Type B pancreatic cell (in vitro differentiated cells): ENCODE measurements at regions not wholly inside any gene's neighbourhood (a gene's known extent, or its start where the extent isn't known, plus 50 kb on each side); places are given as distances from the start of the nearest gene placed in this dataset.

Source experiments
- DNase-seq: peaks from one replicate; pipeline ENCODE4 v3.0.0; 2021; ENCODE audit warnings: mixed read lengths; ENCODE audit not compliant: unreplicated experiment; ENCODE audit errors: extremely low spot score
- H3K27ac Mint-ChIP-seq: 2 replicates; pipeline ENCODE4 v1.8.0; 2021; ENCODE audit warnings: mild to moderate bottlenecking, mixed read lengths
- H3K27me3 Mint-ChIP-seq: 2 replicates; pipeline ENCODE4 v1.8.0; 2021; ENCODE audit warnings: mixed read lengths
- H3K36me3 Mint-ChIP-seq: 2 replicates; pipeline ENCODE4 v1.8.0; 2021; ENCODE audit warnings: mixed read lengths
- H3K4me1 Mint-ChIP-seq: one replicate; pipeline ENCODE4 v1.8.0; 2021; ENCODE audit warnings: mixed read lengths; ENCODE audit not compliant: unreplicated experiment
- H3K4me3 Mint-ChIP-seq: 2 replicates; pipeline ENCODE4 v1.8.0; 2021; ENCODE audit warnings: mild to moderate bottlenecking, mixed read lengths
- H3K9me3 Mint-ChIP-seq: 2 replicates; pipeline ENCODE4 v1.8.0; 2021; ENCODE audit warnings: mixed read lengths
- TF ChIP-seq, protein P1 (sequence below): fragments of 200-600 bp; sonication (generic); conservative IDR thresholded peaks from 2 replicates; pipeline ENCODE4 v1.5.0; 2021; ENCODE audit warnings: antibody characterized with exemption, mild to moderate bottlenecking

DNA sequence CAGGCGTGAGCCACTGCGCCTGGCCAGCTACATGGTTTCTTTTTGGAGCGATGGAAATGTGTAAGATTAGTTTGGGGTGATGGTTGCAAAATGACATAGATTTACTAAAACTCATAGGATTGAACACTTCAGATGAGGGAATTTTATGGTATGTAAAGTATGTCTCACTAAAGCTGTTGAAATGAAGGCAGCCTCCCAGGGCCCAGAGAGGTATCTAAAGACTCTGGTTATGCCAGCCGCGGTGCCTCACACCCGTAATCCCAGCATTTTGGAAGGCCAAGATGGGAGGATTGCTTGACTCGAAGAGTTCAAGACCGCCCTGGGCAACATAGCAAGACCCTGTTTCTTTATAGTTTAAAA, 254.9 kb downstream of the PARN start:
- TF ChIP-seq, protein P1, sequence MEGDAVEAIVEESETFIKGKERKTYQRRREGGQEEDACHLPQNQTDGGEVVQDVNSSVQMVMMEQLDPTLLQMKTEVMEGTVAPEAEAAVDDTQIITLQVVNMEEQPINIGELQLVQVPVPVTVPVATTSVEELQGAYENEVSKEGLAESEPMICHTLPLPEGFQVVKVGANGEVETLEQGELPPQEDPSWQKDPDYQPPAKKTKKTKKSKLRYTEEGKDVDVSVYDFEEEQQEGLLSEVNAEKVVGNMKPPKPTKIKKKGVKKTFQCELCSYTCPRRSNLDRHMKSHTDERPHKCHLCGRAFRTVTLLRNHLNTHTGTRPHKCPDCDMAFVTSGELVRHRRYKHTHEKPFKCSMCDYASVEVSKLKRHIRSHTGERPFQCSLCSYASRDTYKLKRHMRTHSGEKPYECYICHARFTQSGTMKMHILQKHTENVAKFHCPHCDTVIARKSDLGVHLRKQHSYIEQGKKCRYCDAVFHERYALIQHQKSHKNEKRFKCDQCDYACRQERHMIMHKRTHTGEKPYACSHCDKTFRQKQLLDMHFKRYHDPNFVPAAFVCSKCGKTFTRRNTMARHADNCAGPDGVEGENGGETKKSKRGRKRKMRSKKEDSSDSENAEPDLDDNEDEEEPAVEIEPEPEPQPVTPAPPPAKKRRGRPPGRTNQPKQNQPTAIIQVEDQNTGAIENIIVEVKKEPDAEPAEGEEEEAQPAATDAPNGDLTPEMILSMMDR: no peak
- H3K27me3 Mint-ChIP-seq: no peaks in the 10 kb centered on the region
- H3K4me3 Mint-ChIP-seq: no peak overlapping the region
- H3K36me3 Mint-ChIP-seq: no peaks in the 10 kb centered on the region
- DNase-seq: no peak
- peaks cover 12% of the 10 kb centered on the region for H3K4me1 Mint-ChIP-seq
- no peak overlapping the region for H3K27ac Mint-ChIP-seq
- no peaks in the 10 kb centered on the region for H3K9me3 Mint-ChIP-seq

DNA sequence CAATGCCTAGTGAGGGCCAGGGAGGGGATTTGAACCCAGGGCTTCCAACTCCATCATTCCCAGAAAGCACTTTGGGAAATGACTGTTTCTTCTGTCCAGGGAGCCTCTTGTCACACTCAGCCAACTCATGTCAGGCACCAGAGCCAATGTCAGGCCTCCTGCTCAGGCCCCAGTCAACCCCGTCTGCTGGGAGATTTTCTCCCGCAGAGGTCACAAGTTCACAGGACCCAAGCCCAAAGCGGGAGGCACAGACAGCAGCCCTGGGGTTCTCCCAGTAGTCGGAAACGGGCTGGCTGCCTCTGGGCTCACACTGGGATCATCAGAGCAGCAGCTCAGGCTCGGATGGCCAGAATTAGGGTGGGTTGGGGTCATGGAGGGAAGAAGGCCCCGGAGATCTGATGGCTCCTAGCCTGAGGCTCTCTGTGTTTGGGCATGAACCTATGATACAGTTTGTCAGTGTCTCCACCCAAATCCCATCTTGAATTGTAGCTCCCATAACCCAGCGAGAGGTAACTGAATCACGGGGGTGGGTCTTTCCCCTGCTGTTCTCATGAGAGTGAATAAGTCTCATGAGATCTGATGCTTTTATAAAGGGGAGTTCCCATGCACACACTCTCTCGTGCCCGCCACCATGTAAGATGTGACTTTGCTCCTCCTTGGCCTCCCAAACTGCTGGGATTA, 255.5 kb downstream of the PARN start:
- Mint-ChIP-seq H3K4me1 (peaks cover 12% of the 10 kb centered on the region), H3K27me3 (no peaks in the 10 kb centered on the region), H3K27ac (no peak overlapping the region), H3K36me3 (no peaks in the 10 kb centered on the region), H3K4me3 (no peak overlapping the region), H3K9me3 (no peaks in the 10 kb centered on the region)
- TF ChIP-seq, protein P1: no peak
- DNase-seq: no peak

DNA sequence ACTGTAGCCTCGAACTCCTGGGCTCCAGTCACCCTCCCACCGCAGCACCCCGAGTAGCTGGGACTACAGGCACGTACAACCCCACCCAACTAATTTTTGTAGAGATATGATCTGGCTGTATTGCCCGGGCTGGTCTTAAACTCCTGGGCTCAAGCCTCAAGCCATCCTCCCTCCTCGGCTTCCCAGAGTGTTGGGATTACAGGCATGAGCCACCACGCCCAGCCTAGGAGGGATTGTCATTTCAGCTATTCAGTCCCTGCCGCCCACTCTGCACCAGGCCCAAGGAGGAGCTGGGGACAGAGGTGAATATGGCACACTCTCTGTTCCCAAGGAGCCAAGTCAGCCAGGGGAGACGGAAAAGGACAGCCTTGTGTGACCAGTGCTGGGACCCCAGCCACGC, 256.2 kb downstream of the PARN start:
- Mint-ChIP-seq H3K36me3 (no peaks in the 10 kb centered on the region), H3K4me3 (no peak overlapping the region), H3K27ac (no peak overlapping the region), H3K27me3 (no peaks in the 10 kb centered on the region), H3K4me1 (peaks cover 12% of the 10 kb centered on the region), H3K9me3 (no peaks in the 10 kb centered on the region)
- TF ChIP-seq, protein P1: no peak
- no peak for DNase-seq

GRCh38 chr16:14373406-14373805, 256.7 kb downstream of the PARN start:
- Mint-ChIP-seq H3K4me1 (peaks cover 11% of the 10 kb centered on the region), H3K4me3 (no peak overlapping the region), H3K27ac (no peak overlapping the region)

DNA sequence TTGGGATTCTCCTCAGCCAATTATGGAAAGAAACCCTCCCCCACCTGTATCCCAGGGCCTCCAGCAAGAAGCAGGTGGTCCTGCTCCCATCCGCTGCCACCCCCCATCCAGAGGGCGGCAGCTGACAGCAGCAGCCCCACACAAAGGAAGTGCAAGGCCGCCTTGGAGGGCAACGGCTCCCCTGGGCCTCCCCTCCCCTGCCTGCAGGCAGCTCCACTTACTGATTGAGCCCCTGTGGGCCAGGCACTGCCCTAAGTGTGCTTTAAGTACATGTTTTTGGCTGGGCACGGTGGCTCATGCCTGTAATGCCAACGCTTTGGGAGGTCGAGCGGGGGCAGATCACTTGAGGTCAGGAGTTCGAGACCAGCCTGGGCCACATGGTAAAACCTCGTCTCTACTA, 257.6 kb downstream of the PARN start:
- Mint-ChIP-seq H3K36me3 (no peaks in the 10 kb centered on the region), H3K4me3 (no peak overlapping the region), H3K9me3 (no peaks in the 10 kb centered on the region), H3K27me3 (no peaks in the 10 kb centered on the region), H3K4me1 (peaks cover 5% of the 10 kb centered on the region), H3K27ac (no peak overlapping the region)
- DNase-seq: no peak
- TF ChIP-seq, protein P1: no peak

More at GRCh38 chr16:14373406-14373805, 256.7 kb downstream of the PARN start:
- no peak for DNase-seq
- no peaks in the 10 kb centered on the region for H3K36me3 Mint-ChIP-seq
- H3K27me3 Mint-ChIP-seq: no peaks in the 10 kb centered on the region
- H3K9me3 Mint-ChIP-seq: no peaks in the 10 kb centered on the region
- TF ChIP-seq, protein P1: no peak
